ENCODE measurements at regions not wholly inside any gene's neighbourhood (a gene's known extent, or its start where the extent isn't known, plus 50 kb on each side); places are given as distances from the start of the nearest gene placed in this dataset.

- H3K9me3 Mint-ChIP-seq, result no peaks in the 10 kb centered on the region
- no peak for TF ChIP-seq CTCF (conservative IDR thresholded peaks at IDR 0.05)
- no peaks in the 10 kb centered on the region for H3K36me3 Mint-ChIP-seq
- H3K27me3 Mint-ChIP-seq, result peaks cover 23% of the 10 kb centered on the region
- no peak overlapping the region for H3K4me3 Mint-ChIP-seq
- no peak for DNase-seq (ENCODE audit: extremely low spot score, unreplicated experiment)
- H3K4me1 Mint-ChIP-seq (ENCODE audit: unreplicated experiment), result peaks cover 3% of the 10 kb centered on the region
- no peak overlapping the region for H3K27ac Mint-ChIP-seq
These were observed 149.7 kb upstream of the GGTLC1 start for GRCh38 chr20:24138196-24138857.

- Mint-ChIP-seq H3K4me3 (no peak overlapping the region), H3K27me3 (peaks cover 18% of the 10 kb centered on the region), H3K9me3 (peaks cover 6% of the 10 kb centered on the region), H3K4me1 (ENCODE audit: unreplicated experiment) (peaks cover 10% of the 10 kb centered on the region), H3K27ac (no peak overlapping the region), H3K36me3 (no peaks in the 10 kb centered on the region)
- DNase-seq (ENCODE audit: extremely low spot score, unreplicated experiment), result no peak
- TF ChIP-seq CTCF (conservative IDR thresholded peaks at IDR 0.05), result no peak
These were observed 148.2 kb upstream of the GGTLC1 start for GRCh38 chr20:24136659-24137246.

- Mint-ChIP-seq H3K36me3 (no peaks in the 10 kb centered on the region), H3K27me3 (peaks cover 17% of the 10 kb centered on the region), H3K27ac (no peak overlapping the region), H3K9me3 (peaks cover 10% of the 10 kb centered on the region), H3K4me3 (no peak overlapping the region), H3K4me1 (ENCODE audit: unreplicated experiment) (peaks cover 10% of the 10 kb centered on the region)
- TF ChIP-seq CTCF (conservative IDR thresholded peaks at IDR 0.05), result no peak
- no peak for DNase-seq (ENCODE audit: extremely low spot score, unreplicated experiment)
These were observed 147.2 kb upstream of the GGTLC1 start for GRCh38 chr20:24135781-24136180.

- no peak overlapping the region for H3K4me3 Mint-ChIP-seq
- TF ChIP-seq CTCF (conservative IDR thresholded peaks at IDR 0.05), result no peak
- H3K27ac Mint-ChIP-seq, result no peak overlapping the region
- peaks cover 10% of the 10 kb centered on the region for H3K9me3 Mint-ChIP-seq
- no peaks in the 10 kb centered on the region for H3K36me3 Mint-ChIP-seq
- H3K27me3 Mint-ChIP-seq, result peaks cover 14% of the 10 kb centered on the region
- H3K4me1 Mint-ChIP-seq (ENCODE audit: unreplicated experiment), result peaks cover 10% of the 10 kb centered on the region
- no peak for DNase-seq (ENCODE audit: extremely low spot score, unreplicated experiment)
These were observed 146.4 kb upstream of the GGTLC1 start for GRCh38 chr20:24134930-24135329.

- no peak overlapping the region for H3K27ac Mint-ChIP-seq
- peaks cover 10% of the 10 kb centered on the region for H3K4me1 Mint-ChIP-seq (ENCODE audit: unreplicated experiment)
- no peak overlapping the region for H3K4me3 Mint-ChIP-seq
- H3K9me3 Mint-ChIP-seq, result peaks cover 10% of the 10 kb centered on the region
- no peak for TF ChIP-seq CTCF (conservative IDR thresholded peaks at IDR 0.05)
- DNase-seq (ENCODE audit: extremely low spot score, unreplicated experiment), result no peak
- peaks cover 14% of the 10 kb centered on the region for H3K27me3 Mint-ChIP-seq
- H3K36me3 Mint-ChIP-seq, result no peaks in the 10 kb centered on the region
These were observed 145.7 kb upstream of the GGTLC1 start for GRCh38 chr20:24134284-24134683.
